GM12892 (cell line): ENCODE measurements at regions not wholly inside any gene's neighbourhood (a gene's known extent, or its start where the extent isn't known, plus 50 kb on each side); places are given as distances from the start of the nearest gene placed in this dataset.

Source experiments
- POLR2A ChIP-seq: IDR thresholded peaks from 2 replicates; pipeline ENCODE4 v1.6.1; 2011; ENCODE audit warnings: low read depth, low read length, control low read depth
- TAF1 ChIP-seq: IDR thresholded peaks from 2 replicates; pipeline ENCODE4 v1.6.1; 2011; ENCODE audit warnings: low read depth, mild to moderate bottlenecking, control low read depth, low read length, borderline replicate concordance

- TF ChIP-seq TAF1 = no peak
- TF ChIP-seq POLR2A = no peak
Measured at GRCh38 chr6:22891934-22892333, 322.6 kb downstream of the HDGFL1 start.
